ENCODE measurements at regions not wholly inside any gene's neighbourhood (a gene's known extent, or its start where the extent isn't known, plus 50 kb on each side); places are given as distances from the start of the nearest gene placed in this dataset.

DNA sequence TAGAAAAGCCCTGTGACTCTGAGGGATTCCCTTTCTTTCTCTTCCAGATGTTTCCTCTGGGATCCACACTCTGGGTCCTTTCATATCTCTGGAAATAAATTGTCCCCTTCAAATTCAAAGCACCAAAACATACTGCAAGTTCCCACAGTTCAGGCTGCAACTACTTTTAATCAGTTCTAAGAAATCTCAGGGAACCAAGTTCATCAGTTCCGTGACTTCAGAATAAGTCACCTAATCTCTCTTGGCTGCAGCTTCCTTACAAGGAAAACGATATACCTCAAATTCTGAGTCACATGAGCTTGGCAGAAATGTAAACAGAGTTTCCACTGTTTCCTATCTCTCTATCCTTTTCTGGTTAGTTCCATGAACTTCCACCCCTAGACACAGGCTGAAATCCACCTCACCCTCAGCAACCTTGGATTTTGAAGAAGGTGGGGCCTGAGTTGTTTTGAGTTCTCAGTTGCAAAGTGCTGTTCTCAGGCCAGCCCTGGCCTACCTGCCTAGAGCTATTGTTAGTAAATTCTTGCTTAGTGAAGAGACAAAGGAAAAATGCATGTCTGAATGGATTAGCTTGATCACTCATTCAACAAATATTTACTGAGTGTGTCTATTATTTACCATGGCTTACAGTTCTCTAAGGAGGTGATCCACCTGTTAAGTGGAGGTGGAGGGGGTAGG lies 59.3 kb upstream of the IL6 start:
- TF ChIP-seq SIN3A (IDR thresholded peaks at IDR 0.05; ENCODE audit: borderline replicate concordance, insufficient read depth, low read depth, low read length) = no peak
- no peak for TF ChIP-seq CTCF (IDR thresholded peaks at IDR 0.05)
- no peak for TF ChIP-seq REST (IDR thresholded peaks at IDR 0.05; ENCODE audit: insufficient read depth in 1 of 2, low read depth in 2 of 2, low read length in 1 of 2)
- TF ChIP-seq POLR2AphosphoS5 (IDR thresholded peaks at IDR 0.05; ENCODE audit: low read depth, low read length) = no peak; the same call in 1 of the 2 replicates
